Activated B cell treated with CpG ODN at 0.5 μM for 24 hours (primary cell): ENCODE measurements at regions not wholly inside any gene's neighbourhood (a gene's known extent, or its start where the extent isn't known, plus 50 kb on each side); places are given as distances from the start of the nearest gene placed in this dataset.

ENCODE experiments used
- ATAC-seq: fragments of 200-7000 bp; cut with Tn5 transposase; one replicate; pipeline ENCODE4 v1.10.0; 2021; ENCODE audit warnings: low read depth, mild to moderate bottlenecking, moderate library complexity
- CTCF ChIA-PET: fragments of 350-600 bp; sonication (Branson Sonifier 250); formaldehyde crosslinking; loops from one replicate; lab custom pipeline; 2021; ENCODE audit warnings: antibody characterized with exemption; lab: Charles Lee
- POLR2A ChIA-PET: fragments of 350-600 bp; sonication (Branson Sonifier 250); formaldehyde crosslinking; loops from one replicate; lab custom pipeline; 2021; ENCODE audit warnings: antibody characterized with exemption; lab: Charles Lee
- DNase-seq: peaks from one replicate; pipeline ENCODE4 v3.0.0; 2022
- H3K27ac Mint-ChIP-seq: one replicate; pipeline ENCODE4 v1.8.0; 2020; ENCODE audit warnings: mixed read lengths
- H3K27me3 Mint-ChIP-seq: one replicate; pipeline ENCODE4 v1.8.0; 2021; ENCODE audit warnings: mixed read lengths
- H3K36me3 Mint-ChIP-seq: one replicate; pipeline ENCODE4 v1.8.0; 2021; ENCODE audit warnings: low read depth, mixed read lengths
- H3K4me1 Mint-ChIP-seq: one replicate; pipeline ENCODE4 v1.8.0; 2021; ENCODE audit warnings: mixed read lengths
- H3K4me3 Mint-ChIP-seq: one replicate; pipeline ENCODE4 v1.8.0; 2020; ENCODE audit warnings: mild to moderate bottlenecking, mixed read lengths
- H3K9me3 Mint-ChIP-seq: one replicate; pipeline ENCODE4 v1.8.0; 2020; ENCODE audit warnings: mixed read lengths
- intact Hi-C: fragments of 100-400 bp; cut with micrococcal nuclease; formaldehyde crosslinking; loops from one replicate; pipeline ENCODE4 v1.15.1; 2024
- TF ChIP-seq, protein P1 (sequence below): fragments of 200-600 bp; IDR thresholded peaks from one replicate; pipeline ENCODE4 v1.8.0; 2022; ENCODE audit warnings: antibody characterized with exemption, mild to moderate bottlenecking

- Mint-ChIP-seq H3K4me1 (no peaks in the 10 kb centered on the region), H3K9me3 (peaks cover 4% of the 10 kb centered on the region), H3K36me3 (no peaks in the 10 kb centered on the region), H3K4me3 (no peak overlapping the region), H3K27me3 (no peaks in the 10 kb centered on the region), H3K27ac (no peak overlapping the region)
- ChIA-PET CTCF (no interaction called here), POLR2A (no interaction called here)
- ATAC-seq (no peak), DNase-seq (no peak)
- TF ChIP-seq, protein P1, sequence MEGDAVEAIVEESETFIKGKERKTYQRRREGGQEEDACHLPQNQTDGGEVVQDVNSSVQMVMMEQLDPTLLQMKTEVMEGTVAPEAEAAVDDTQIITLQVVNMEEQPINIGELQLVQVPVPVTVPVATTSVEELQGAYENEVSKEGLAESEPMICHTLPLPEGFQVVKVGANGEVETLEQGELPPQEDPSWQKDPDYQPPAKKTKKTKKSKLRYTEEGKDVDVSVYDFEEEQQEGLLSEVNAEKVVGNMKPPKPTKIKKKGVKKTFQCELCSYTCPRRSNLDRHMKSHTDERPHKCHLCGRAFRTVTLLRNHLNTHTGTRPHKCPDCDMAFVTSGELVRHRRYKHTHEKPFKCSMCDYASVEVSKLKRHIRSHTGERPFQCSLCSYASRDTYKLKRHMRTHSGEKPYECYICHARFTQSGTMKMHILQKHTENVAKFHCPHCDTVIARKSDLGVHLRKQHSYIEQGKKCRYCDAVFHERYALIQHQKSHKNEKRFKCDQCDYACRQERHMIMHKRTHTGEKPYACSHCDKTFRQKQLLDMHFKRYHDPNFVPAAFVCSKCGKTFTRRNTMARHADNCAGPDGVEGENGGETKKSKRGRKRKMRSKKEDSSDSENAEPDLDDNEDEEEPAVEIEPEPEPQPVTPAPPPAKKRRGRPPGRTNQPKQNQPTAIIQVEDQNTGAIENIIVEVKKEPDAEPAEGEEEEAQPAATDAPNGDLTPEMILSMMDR = no peak
- intact Hi-C loops = no loop called here
These were observed 1901.9 kb upstream of the ACO1 start for GRCh38 chr9:30482499-30482898.

- TF ChIP-seq, protein P1 = no peak
These were observed 1899.8 kb upstream of the ACO1 start for GRCh38 chr9:30484690-30485089.

DNA sequence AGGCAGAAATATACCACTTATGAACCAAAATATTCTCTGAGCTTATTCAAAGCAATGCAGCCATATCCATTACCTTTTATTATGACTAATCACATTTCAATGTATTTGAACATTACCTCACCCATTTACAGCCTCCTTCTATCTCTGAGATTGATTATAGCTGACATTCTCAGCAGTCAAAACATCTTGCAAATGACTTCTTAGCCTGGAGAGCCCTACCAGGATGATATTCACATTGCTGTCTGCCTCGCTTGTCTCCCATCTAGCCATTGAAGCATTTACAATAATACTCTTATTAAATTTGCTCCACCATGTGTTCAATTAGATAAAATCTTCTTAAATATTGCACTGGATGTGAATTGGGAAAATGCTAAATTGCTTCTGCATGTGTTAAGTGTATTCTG is 1879.9 kb upstream of the ACO1 start:
- Mint-ChIP-seq H3K36me3 (no peaks in the 10 kb centered on the region), H3K27ac (no peak overlapping the region), H3K4me1 (no peaks in the 10 kb centered on the region), H3K4me3 (no peak overlapping the region), H3K9me3 (peaks cover 2% of the 10 kb centered on the region), H3K27me3 (no peaks in the 10 kb centered on the region)
- no peak for DNase-seq
- TF ChIP-seq, protein P1 = no peak
- CTCF ChIA-PET = no interaction called here
- POLR2A ChIA-PET = no interaction called here
- intact Hi-C loops = no loop called here
- no peak for ATAC-seq

More at GRCh38 chr9:30484690-30485089, 1899.8 kb upstream of the ACO1 start:
- Mint-ChIP-seq H3K4me3 (no peak overlapping the region), H3K36me3 (no peaks in the 10 kb centered on the region), H3K27ac (no peak overlapping the region), H3K4me1 (no peaks in the 10 kb centered on the region), H3K9me3 (peaks cover 4% of the 10 kb centered on the region), H3K27me3 (no peaks in the 10 kb centered on the region)
- intact Hi-C loops = no loop called here
- ChIA-PET CTCF (no interaction called here), POLR2A (no interaction called here)
- DNase-seq = no peak
- ATAC-seq = no peak

DNA sequence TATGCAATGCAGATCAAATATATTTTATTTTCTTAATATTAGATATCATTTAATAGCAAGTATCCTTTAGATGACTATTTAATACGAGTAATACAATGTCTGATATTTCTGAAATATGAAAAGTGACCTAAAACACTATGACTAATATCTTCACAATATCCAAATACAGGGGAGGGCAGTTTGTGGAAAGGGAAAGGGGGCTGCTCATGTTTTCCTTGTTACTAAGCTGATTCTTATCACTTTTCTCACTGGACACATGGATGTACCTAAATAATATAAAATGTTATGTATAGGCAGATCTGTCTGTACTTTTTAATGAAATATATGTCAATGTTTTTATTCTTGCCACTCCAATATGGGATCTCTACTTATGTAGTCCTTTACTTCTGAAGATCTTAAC is 1879.1 kb upstream of the ACO1 start:
- no peak overlapping the region for H3K4me3 Mint-ChIP-seq
- ATAC-seq = no peak
- no peaks in the 10 kb centered on the region for H3K36me3 Mint-ChIP-seq
- DNase-seq = no peak
- CTCF ChIA-PET = no interaction called here
- H3K4me1 Mint-ChIP-seq = no peaks in the 10 kb centered on the region
- H3K27me3 Mint-ChIP-seq = no peaks in the 10 kb centered on the region
- H3K9me3 Mint-ChIP-seq = peaks cover 2% of the 10 kb centered on the region
- TF ChIP-seq, protein P1 = no peak
- intact Hi-C loops = no loop called here
- H3K27ac Mint-ChIP-seq = no peak overlapping the region
- POLR2A ChIA-PET = no interaction called here

- TF ChIP-seq, protein P1 = no peak
- intact Hi-C loops = no loop called here
- H3K27ac Mint-ChIP-seq = no peak overlapping the region
- H3K36me3 Mint-ChIP-seq = no peaks in the 10 kb centered on the region
- no peaks in the 10 kb centered on the region for H3K4me1 Mint-ChIP-seq
- ChIA-PET POLR2A (no interaction called here), CTCF (no interaction called here)
- H3K9me3 Mint-ChIP-seq = peaks cover 2% of the 10 kb centered on the region
- ATAC-seq (no peak), DNase-seq (no peak)
- no peaks in the 10 kb centered on the region for H3K27me3 Mint-ChIP-seq
- H3K4me3 Mint-ChIP-seq = no peak overlapping the region
These were observed 1877.7 kb upstream of the ACO1 start for GRCh38 chr9:30506749-30507148.
